ENCODE measurements at regions not wholly inside any gene's neighbourhood (a gene's known extent, or its start where the extent isn't known, plus 50 kb on each side); places are given as distances from the start of the nearest gene placed in this dataset.

DNA sequence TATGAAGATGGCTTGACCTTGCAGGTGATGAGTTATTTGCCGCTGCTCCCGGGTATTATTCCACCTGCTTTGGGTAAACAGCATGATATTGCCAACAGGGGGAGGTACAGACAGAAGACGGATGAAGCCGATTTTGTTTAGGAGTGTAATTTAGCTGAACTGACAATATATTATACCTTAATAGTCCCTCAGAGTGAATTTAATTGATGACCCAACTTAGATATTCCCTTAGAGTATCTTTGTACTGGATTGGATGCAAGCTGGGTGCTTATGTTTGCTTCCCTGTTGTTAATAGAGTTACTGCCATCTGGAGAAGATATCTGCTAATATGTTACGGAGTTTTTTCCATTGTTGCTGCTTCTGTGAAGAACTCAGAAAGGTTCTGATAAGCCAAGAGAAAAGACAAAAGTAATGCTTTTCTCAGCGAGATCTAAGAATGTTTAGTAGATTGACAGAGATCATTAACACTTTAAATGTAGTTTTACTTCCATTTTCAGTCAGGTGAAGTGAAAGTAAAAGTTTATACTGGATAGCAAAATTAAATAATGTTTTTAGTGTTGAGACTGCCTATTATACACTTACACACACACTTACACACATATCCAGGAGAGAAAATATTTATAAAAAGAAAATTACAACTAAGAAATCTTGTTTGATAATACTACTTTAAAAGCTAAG lies 2220.8 kb upstream of the PCDH20 start (continued):
- TF ChIP-seq, protein P1, sequence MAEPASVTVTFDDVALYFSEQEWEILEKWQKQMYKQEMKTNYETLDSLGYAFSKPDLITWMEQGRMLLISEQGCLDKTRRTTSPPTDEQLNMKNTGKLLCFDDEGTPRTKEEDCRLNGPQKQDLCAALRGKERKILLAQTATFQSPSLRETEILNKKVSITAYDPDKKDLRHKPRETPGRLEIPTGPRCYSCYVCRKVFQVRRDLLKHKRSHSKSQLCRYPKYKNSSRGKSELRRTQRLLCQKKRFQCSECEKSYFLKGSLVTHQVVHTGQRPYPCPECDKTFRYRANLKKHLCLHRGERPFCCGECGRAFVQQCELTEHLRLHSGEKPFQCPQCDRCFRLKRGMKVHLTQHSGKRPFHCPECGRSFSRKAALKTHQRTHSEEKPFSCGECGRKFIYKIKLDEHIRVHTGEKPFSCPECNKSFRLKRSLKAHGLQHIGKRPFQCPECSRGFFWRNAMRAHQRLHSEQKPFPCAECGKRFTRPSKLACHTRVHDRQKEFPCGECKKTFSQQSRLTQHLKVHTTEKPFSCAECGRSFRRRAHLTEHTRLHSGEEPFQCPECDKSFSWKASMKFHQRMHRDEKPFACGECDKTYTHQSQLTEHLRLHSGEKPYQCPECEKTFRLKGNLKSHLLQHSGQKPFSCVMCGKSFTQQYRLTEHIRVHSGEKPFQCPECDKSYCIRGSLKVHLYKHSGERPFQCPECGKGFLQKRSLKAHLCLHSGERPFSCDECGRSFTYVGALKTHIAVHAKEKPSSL (CRISPR knock-in tag; conservative IDR thresholded peaks at IDR 0.05) = no peak
- TF ChIP-seq, protein P2, sequence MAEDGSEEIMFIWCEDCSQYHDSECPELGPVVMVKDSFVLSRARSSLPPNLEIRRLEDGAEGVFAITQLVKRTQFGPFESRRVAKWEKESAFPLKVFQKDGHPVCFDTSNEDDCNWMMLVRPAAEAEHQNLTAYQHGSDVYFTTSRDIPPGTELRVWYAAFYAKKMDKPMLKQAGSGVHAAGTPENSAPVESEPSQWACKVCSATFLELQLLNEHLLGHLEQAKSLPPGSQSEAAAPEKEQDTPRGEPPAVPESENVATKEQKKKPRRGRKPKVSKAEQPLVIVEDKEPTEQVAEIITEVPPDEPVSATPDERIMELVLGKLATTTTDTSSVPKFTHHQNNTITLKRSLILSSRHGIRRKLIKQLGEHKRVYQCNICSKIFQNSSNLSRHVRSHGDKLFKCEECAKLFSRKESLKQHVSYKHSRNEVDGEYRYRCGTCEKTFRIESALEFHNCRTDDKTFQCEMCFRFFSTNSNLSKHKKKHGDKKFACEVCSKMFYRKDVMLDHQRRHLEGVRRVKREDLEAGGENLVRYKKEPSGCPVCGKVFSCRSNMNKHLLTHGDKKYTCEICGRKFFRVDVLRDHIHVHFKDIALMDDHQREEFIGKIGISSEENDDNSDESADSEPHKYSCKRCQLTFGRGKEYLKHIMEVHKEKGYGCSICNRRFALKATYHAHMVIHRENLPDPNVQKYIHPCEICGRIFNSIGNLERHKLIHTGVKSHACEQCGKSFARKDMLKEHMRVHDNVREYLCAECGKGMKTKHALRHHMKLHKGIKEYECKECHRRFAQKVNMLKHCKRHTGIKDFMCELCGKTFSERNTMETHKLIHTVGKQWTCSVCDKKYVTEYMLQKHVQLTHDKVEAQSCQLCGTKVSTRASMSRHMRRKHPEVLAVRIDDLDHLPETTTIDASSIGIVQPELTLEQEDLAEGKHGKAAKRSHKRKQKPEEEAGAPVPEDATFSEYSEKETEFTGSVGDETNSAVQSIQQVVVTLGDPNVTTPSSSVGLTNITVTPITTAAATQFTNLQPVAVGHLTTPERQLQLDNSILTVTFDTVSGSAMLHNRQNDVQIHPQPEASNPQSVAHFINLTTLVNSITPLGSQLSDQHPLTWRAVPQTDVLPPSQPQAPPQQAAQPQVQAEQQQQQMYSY (CRISPR knock-in tag; IDR thresholded peaks at IDR 0.05) = no peak
- TF ChIP-seq MLX (CRISPR knock-in tag; IDR thresholded peaks at IDR 0.05) (no peak), ZMAT4 (CRISPR knock-in tag; IDR thresholded peaks at IDR 0.05) (no peak), ZNF416 (CRISPR knock-in tag; IDR thresholded peaks at IDR 0.05) (no peak), PREB (CRISPR knock-in tag; IDR thresholded peaks at IDR 0.05; ENCODE audit: borderline replicate concordance) (no peak), NR2C2 (CRISPR knock-in tag; IDR thresholded peaks at IDR 0.05) (no peak), EMX1 (CRISPR knock-in tag; IDR thresholded peaks at IDR 0.05) (no peak), ATF6 (CRISPR knock-in tag; IDR thresholded peaks at IDR 0.05) (no peak)
- TF ChIP-seq, protein P3, sequence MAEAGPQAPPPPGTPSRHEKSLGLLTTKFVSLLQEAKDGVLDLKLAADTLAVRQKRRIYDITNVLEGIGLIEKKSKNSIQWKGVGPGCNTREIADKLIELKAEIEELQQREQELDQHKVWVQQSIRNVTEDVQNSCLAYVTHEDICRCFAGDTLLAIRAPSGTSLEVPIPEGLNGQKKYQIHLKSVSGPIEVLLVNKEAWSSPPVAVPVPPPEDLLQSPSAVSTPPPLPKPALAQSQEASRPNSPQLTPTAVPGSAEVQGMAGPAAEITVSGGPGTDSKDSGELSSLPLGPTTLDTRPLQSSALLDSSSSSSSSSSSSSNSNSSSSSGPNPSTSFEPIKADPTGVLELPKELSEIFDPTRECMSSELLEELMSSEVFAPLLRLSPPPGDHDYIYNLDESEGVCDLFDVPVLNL (CRISPR knock-in tag; IDR thresholded peaks at IDR 0.05; ENCODE audit: borderline replicate concordance, low read depth) = no peak
- TF ChIP-seq, protein P4, sequence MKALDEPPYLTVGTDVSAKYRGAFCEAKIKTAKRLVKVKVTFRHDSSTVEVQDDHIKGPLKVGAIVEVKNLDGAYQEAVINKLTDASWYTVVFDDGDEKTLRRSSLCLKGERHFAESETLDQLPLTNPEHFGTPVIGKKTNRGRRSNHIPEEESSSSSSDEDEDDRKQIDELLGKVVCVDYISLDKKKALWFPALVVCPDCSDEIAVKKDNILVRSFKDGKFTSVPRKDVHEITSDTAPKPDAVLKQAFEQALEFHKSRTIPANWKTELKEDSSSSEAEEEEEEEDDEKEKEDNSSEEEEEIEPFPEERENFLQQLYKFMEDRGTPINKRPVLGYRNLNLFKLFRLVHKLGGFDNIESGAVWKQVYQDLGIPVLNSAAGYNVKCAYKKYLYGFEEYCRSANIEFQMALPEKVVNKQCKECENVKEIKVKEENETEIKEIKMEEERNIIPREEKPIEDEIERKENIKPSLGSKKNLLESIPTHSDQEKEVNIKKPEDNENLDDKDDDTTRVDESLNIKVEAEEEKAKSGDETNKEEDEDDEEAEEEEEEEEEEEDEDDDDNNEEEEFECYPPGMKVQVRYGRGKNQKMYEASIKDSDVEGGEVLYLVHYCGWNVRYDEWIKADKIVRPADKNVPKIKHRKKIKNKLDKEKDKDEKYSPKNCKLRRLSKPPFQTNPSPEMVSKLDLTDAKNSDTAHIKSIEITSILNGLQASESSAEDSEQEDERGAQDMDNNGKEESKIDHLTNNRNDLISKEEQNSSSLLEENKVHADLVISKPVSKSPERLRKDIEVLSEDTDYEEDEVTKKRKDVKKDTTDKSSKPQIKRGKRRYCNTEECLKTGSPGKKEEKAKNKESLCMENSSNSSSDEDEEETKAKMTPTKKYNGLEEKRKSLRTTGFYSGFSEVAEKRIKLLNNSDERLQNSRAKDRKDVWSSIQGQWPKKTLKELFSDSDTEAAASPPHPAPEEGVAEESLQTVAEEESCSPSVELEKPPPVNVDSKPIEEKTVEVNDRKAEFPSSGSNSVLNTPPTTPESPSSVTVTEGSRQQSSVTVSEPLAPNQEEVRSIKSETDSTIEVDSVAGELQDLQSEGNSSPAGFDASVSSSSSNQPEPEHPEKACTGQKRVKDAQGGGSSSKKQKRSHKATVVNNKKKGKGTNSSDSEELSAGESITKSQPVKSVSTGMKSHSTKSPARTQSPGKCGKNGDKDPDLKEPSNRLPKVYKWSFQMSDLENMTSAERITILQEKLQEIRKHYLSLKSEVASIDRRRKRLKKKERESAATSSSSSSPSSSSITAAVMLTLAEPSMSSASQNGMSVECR (CRISPR knock-in tag; IDR thresholded peaks at IDR 0.05; ENCODE audit: borderline replicate concordance) = no peak
